Colonic mucosa (tissue), 4 donors: ENCODE measurements at regions not wholly inside any gene's neighbourhood (a gene's known extent, or its start where the extent isn't known, plus 50 kb on each side); places are given as distances from the start of the nearest gene placed in this dataset.

Experiments
- DNase-seq: peaks from one replicate; pipeline ENCODE4 v3.0.0-alpha.2; 2020
- H3K27ac ChIP-seq: fragments of 200-600 bp; one replicate; pipeline ENCODE4 v1.8.0; 2021
- H3K27me3 ChIP-seq: fragments of 200-600 bp; one replicate; pipeline ENCODE4 v1.8.0; 2021
- H3K36me3 ChIP-seq: fragments of 200-600 bp; one replicate; pipeline ENCODE4 v1.8.0; 2021
- H3K4me1 ChIP-seq: fragments of 200-600 bp; one replicate; pipeline ENCODE4 v1.8.0; 2021; ENCODE audit warnings: mild to moderate bottlenecking
- H3K4me3 ChIP-seq: fragments of 200-600 bp; one replicate; pipeline ENCODE4 v1.8.0; 2021
- H3K9ac ChIP-seq, 2 donors: one replicate each; pipeline ENCODE4 v1.7.0; 2013; ENCODE audit warnings: control low read depth in 2 of 2, low read depth in 2 of 2, low read length in 2 of 2
- H3K9me3 ChIP-seq: fragments of 200-600 bp; one replicate; pipeline ENCODE4 v1.8.0; 2021
- CTCF ChIP-seq: fragments of 200-600 bp; IDR thresholded peaks from one replicate; pipeline ENCODE4 v1.8.0; 2022; ENCODE audit warnings: antibody characterized with exemption, mild to moderate bottlenecking
- intact Hi-C: fragments of 100-400 bp; cut with DNase I; formaldehyde crosslinking; loops from one replicate; pipeline ENCODE4 v1.14.1; 2022
- donor health status: healthy.
- donor health status: DM: no; HTN: no; CAD: no.
- donor health status: DM: no; HTN: no; CAD: no.

- intact Hi-C loops = no loop called here
- H3K9me3 ChIP-seq = no peaks in the 10 kb centered on the region
- H3K9ac ChIP-seq = no peak overlapping the region
- no peaks in the 10 kb centered on the region for H3K27me3 ChIP-seq
- H3K4me3 ChIP-seq = no peak overlapping the region
- no peak for TF ChIP-seq CTCF
- no peak overlapping the region for H3K27ac ChIP-seq
- no peaks in the 10 kb centered on the region for H3K36me3 ChIP-seq
- no peak for DNase-seq
- no peaks in the 10 kb centered on the region for H3K4me1 ChIP-seq
These were observed 60.0 kb upstream of the EZR start for GRCh38 chr6:158879180-158879579.

- no peaks in the 10 kb centered on the region for H3K4me1 ChIP-seq
- no peak for DNase-seq
- H3K9ac ChIP-seq = no peak overlapping the region
- no peaks in the 10 kb centered on the region for H3K36me3 ChIP-seq
- no peak overlapping the region for H3K4me3 ChIP-seq
- no peak for TF ChIP-seq CTCF
- H3K27me3 ChIP-seq = no peaks in the 10 kb centered on the region
- no peaks in the 10 kb centered on the region for H3K9me3 ChIP-seq
- no peak overlapping the region for H3K27ac ChIP-seq
- intact Hi-C loops = no loop called here
These were observed 58.5 kb upstream of the EZR start for GRCh38 chr6:158877716-158878115.

- Histone ChIP-seq H3K9ac (no peak overlapping the region), H3K4me3 (no peak overlapping the region), H3K27ac (no peak overlapping the region), H3K9me3 (no peaks in the 10 kb centered on the region), H3K4me1 (no peaks in the 10 kb centered on the region), H3K27me3 (no peaks in the 10 kb centered on the region), H3K36me3 (no peaks in the 10 kb centered on the region)
- no peak for DNase-seq
- intact Hi-C loops = no loop called here
- TF ChIP-seq CTCF = no peak
These were observed 57.7 kb upstream of the EZR start for GRCh38 chr6:158876886-158877285.

GRCh38 chr6:158870649-158870957 is 51.4 kb upstream of the EZR start:
- intact Hi-C loops = no loop called here
- Histone ChIP-seq H3K9ac (peak overlapping the region in 1 of 2 donors; percentile 97), H3K9me3 (no peaks in the 10 kb centered on the region), H3K27me3 (no peaks in the 10 kb centered on the region), H3K27ac (peak overlapping the region; percentile 92), H3K36me3 (no peaks in the 10 kb centered on the region), H3K4me1 (peaks cover 3% of the 10 kb centered on the region), H3K4me3 (no peak overlapping the region)
- DNase-seq = no peak
- no peak for TF ChIP-seq CTCF

- peak; percentile 95 for DNase-seq
- Histone ChIP-seq H3K4me1 (peaks cover 3% of the 10 kb centered on the region), H3K9ac (peak overlapping the region; percentile 70 to 97), H3K36me3 (no peaks in the 10 kb centered on the region), H3K4me3 (peak overlapping the region; percentile 20), H3K9me3 (no peaks in the 10 kb centered on the region), H3K27me3 (no peaks in the 10 kb centered on the region), H3K27ac (peak overlapping the region; percentile 92)
- intact Hi-C loops = no loop called here
- TF ChIP-seq CTCF = peak; percentile 14
These were observed 50.9 kb upstream of the EZR start for GRCh38 chr6:158869826-158870648.
